Prostate gland (tissue), 2 donors: ENCODE measurements at regions not wholly inside any gene's neighbourhood (a gene's known extent, or its start where the extent isn't known, plus 50 kb on each side); places are given as distances from the start of the nearest gene placed in this dataset.

Experiments used
- DNase-seq: peaks from one replicate; pipeline ENCODE4 v3.0.0-alpha.2; 2019; ENCODE audit warnings: low spot score
- H3K27ac ChIP-seq, 2 donors: fragments of 200-600 bp; sonication (generic); 2 replicates each; pipeline ENCODE4 v1.5.1; 2017 to 2019
- H3K27me3 ChIP-seq: fragments of 200-600 bp; sonication (generic); replicated peaks from 2 replicates; pipeline ENCODE4 v1.5.1; 2019; ENCODE audit not compliant: insufficient read depth
- H3K36me3 ChIP-seq, 2 donors: fragments of 200-600 bp; sonication (generic); 1 replicate in 1 of 2; 2 replicates in 1 of 2; pipeline versions ENCODE4 v1.5.1 to v1.8.1; 2017 to 2019
- H3K4me1 ChIP-seq: fragments of 200-600 bp; sonication (generic); replicated peaks from 2 replicates; pipeline ENCODE4 v1.5.1; 2019
- H3K4me3 ChIP-seq, 2 donors: fragments of 200-600 bp; sonication (generic); 2 replicates each; pipeline ENCODE4 v1.5.1; 2017 to 2019
- H3K9me3 ChIP-seq: fragments of 200-600 bp; sonication (generic); 2 replicates; pipeline ENCODE4 v1.5.1; 2017
- CTCF ChIP-seq, 4 experiments: fragments of 200-600 bp in 2 of 4; fragments of 450-650 bp in 2 of 4; sonication (generic) in 2 of 4; IDR thresholded peaks; 1 replicate in 3 of 4; 2 replicates in 1 of 4; pipeline ENCODE4 v1.5.1; 2016 to 2019; ENCODE audit warnings: antibody characterized with exemption in 4 of 4, mild to moderate bottlenecking in 2 of 4, moderate library complexity in 2 of 4
- POLR2A ChIP-seq: fragments of 450-650 bp; IDR thresholded peaks from one replicate; pipeline ENCODE4 v1.6.1; 2016; ENCODE audit warnings: antibody characterized with exemption, mild to moderate bottlenecking
- POLR2AphosphoS5 ChIP-seq: sonication (generic); formaldehyde crosslinking; IDR thresholded peaks from one replicate; pipeline ENCODE4 v1.6.1; 2017; ENCODE audit warnings: antibody characterized with exemption
- WGBS: methylation state at CpG from one replicate; pipeline ENCODE4 v1.1.5; 2018; 5-methylcytosine and 5-hydroxymethylcytosine counted together
- intact Hi-C: fragments of 100-400 bp; cut with DNase I; formaldehyde crosslinking; loops from one replicate; pipeline ENCODE4 v1.14.2; 2022

GRCh38 chr2:147538088-147538487 lies 306.7 kb upstream of the ACVR2A start:
- Histone ChIP-seq H3K4me3 (no peak overlapping the region), H3K27me3 (no peaks in the 10 kb centered on the region), H3K36me3 (no peaks in the 10 kb centered on the region), H3K4me1 (no peaks in the 10 kb centered on the region), H3K27ac (no peak overlapping the region), H3K9me3 (no peaks in the 10 kb centered on the region)
- no peak for DNase-seq
- TF ChIP-seq CTCF (IDR thresholded peaks at IDR 0.05), result no peak
- no peak for TF ChIP-seq POLR2AphosphoS5
- TF ChIP-seq POLR2A, result no peak
- WGBS, result 59% methylated on average over 1 of the region's 1 CpG
- intact Hi-C loops, result no loop called here

- TF ChIP-seq POLR2A, result no peak
- no peak for TF ChIP-seq CTCF (IDR thresholded peaks at IDR 0.05)
- TF ChIP-seq POLR2AphosphoS5, result no peak
- WGBS, result 46% methylated on average over 3 of the region's 3 CpGs
- Histone ChIP-seq H3K27me3 (no peaks in the 10 kb centered on the region), H3K36me3 (no peaks in the 10 kb centered on the region), H3K27ac (no peak overlapping the region), H3K4me1 (no peaks in the 10 kb centered on the region), H3K9me3 (no peaks in the 10 kb centered on the region), H3K4me3 (no peak overlapping the region)
- DNase-seq, result no peak
- intact Hi-C loops, result no loop called here
These were observed 313.6 kb upstream of the ACVR2A start for GRCh38 chr2:147531269-147531668.

- no peak for DNase-seq
- WGBS, result 53% methylated on average over 3 of the region's 3 CpGs
- H3K27me3 ChIP-seq, result no peaks in the 10 kb centered on the region
- no peaks in the 10 kb centered on the region for H3K36me3 ChIP-seq
- no peak for TF ChIP-seq POLR2AphosphoS5
- no peak for TF ChIP-seq POLR2A
- no peak for TF ChIP-seq CTCF (IDR thresholded peaks at IDR 0.05)
- intact Hi-C loops, result no loop called here
- no peaks in the 10 kb centered on the region for H3K4me1 ChIP-seq
- H3K27ac ChIP-seq, result no peak overlapping the region
- no peak overlapping the region for H3K4me3 ChIP-seq
- H3K9me3 ChIP-seq, result no peaks in the 10 kb centered on the region
These were observed 314.8 kb upstream of the ACVR2A start for GRCh38 chr2:147530033-147530432.

GRCh38 chr2:147525819-147526489 lies 318.9 kb upstream of the ACVR2A start:
- no peak overlapping the region for H3K27ac ChIP-seq
- H3K9me3 ChIP-seq, result no peaks in the 10 kb centered on the region
- no peaks in the 10 kb centered on the region for H3K4me1 ChIP-seq
- 23% methylated on average over 3 of the region's 3 CpGs for WGBS
- peak; percentile 59 for DNase-seq
- H3K27me3 ChIP-seq, result no peaks in the 10 kb centered on the region
- H3K4me3 ChIP-seq, result no peak overlapping the region
- intact Hi-C loops, result no loop called here
- no peaks in the 10 kb centered on the region for H3K36me3 ChIP-seq
- TF ChIP-seq POLR2AphosphoS5 (peak; percentile 67), POLR2A (no peak)

- WGBS, result 75% methylated on average over 3 of the region's 3 CpGs
- no peak for DNase-seq
- Histone ChIP-seq H3K4me1 (no peaks in the 10 kb centered on the region), H3K9me3 (no peaks in the 10 kb centered on the region), H3K27me3 (no peaks in the 10 kb centered on the region), H3K27ac (no peak overlapping the region), H3K4me3 (no peak overlapping the region), H3K36me3 (no peaks in the 10 kb centered on the region)
- TF ChIP-seq CTCF (IDR thresholded peaks at IDR 0.05) (no peak), POLR2A (no peak), POLR2AphosphoS5 (no peak)
- intact Hi-C loops, result no loop called here
These were observed 319.9 kb upstream of the ACVR2A start for GRCh38 chr2:147524912-147525311.
